GM18909 (cell line): ENCODE measurements at regions not wholly inside any gene's neighbourhood (a gene's known extent, or its start where the extent isn't known, plus 50 kb on each side); places are given as distances from the start of the nearest gene placed in this dataset.
"Not testable (repeated sequence)": the region's sequence is repeated elsewhere in the genome, so short reads cannot be mapped to it uniquely, and the experiment has no call there.

ENCODE experiments used
- ATAC-seq: cut with Tn5 transposase; IDR thresholded peaks from one replicate; pipeline ENCODE4 v1.9.1; 2021; ENCODE audit warnings: mild to moderate bottlenecking; ENCODE audit not compliant: unreplicated experiment, poor library complexity

DNA sequence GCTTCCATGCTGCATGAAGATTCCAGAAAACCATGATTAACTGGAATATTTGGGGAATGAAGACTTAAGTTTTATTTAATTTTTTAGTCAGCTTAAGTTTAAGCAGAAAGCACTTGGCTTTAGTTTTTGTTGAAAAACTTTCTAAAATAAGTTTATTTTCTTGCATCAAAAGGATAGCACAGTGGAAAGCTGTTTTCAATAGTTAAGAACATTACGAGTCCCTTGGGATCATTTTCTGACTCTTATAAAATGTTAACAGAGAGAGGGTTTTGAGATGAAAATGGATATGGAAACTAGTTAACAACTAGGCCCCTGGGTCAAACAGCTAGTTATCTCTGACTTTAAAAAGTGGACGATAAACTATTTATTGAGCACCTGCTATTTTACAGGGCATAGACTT is 181.9 kb upstream of the SLC38A2 start:
- ATAC-seq: no peak

DNA sequence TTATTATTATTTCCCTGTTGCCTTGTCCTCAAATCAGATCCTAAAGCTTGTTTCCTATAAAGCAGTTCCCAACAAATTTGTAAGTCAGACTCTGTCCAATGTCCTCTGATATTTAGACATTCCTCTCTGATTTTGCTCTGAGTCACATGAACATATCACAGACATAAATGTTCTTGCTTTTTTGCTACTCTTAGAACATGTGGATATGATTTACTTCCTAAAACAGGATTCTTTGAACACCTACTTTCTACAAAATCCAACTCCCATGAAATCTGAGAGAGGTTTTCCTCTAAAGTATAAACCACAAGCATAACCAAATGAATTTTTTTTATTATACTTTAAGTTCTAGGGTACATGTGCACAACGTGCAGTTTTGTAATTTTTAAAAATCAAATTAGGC is 181.3 kb upstream of the SLC38A2 start:
- no peak for ATAC-seq

DNA sequence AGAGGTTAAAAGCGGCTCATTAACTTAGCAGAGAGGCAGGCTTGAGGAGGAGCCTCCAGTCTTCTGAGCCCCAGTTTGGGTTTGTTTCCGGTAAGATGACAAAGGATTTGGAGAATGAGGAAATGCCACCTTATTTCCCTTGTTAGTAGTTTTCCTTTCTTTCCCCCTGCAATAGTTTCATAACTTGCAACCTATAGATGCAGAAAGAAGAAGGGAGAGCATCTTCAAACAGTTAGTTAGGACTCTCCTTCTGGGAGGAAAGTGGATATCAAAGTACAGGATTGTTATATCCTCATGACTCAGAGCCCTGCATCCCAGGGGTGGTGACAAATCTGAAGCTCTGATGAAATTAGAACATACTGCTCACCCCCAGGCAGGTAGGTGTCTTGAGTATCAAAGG is 180.7 kb upstream of the SLC38A2 start:
- no peak for ATAC-seq

DNA sequence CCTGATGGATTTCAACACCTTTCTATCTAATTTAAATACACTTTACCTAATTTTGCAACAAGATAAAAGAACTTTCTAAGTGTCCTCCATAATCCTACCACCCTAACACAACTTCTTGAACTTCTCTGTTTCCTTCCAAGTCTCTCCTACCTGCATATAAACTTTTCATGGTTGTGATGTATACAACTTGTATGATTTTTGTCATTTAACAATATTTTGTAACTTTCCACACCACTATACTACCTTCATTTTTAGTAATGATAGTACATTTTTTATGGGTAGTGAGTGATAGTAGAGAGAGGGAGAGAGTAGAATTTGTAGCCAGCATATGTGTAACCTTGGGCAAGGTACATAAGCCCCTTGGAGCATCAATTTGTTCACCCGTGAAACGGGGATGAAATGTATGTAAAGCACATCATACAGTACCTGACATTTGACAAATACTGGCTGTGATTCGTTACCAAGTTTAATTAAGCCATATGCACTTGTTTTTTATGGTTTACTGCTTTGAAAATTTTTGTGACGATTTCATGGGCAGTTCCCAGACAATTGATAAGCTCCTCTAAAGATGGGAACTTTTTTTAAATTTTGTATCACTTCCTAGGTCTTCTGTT is 177.8 kb upstream of the SLC38A2 start:
- no peak for ATAC-seq

DNA sequence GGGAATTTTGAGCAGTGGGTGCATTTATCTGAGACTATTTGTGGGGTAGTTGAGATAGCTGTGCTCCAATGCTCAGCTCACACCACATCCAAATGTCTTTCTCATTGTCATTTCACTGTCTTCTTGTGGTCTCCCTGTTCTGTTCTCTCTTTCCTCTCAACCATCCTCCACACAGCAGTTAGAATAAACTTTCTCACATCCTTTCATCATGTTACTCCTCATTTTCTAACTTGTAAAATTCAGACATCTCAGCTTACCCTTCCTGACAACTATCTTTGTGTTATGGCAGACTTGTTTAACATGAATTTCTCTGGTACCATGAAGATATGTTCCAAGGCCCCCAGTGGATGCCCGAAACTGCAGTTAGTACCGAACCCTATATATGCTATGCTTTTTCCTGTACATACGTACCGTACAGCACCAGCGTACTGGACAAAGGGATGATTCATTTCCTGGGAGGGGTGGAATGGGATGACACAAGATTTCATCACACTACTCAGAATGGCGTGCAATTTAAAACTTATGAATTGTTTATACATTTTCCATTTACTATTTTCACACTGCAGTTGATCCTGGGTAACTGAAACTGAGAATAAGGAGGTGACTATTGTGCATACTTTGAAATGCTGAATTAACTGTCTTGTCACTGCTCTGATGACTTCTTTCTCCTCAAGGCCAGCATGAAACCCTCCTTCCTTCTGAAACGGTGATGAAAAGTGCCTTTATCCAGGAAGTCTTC is 177.1 kb upstream of the SLC38A2 start:
- no peak for ATAC-seq

DNA sequence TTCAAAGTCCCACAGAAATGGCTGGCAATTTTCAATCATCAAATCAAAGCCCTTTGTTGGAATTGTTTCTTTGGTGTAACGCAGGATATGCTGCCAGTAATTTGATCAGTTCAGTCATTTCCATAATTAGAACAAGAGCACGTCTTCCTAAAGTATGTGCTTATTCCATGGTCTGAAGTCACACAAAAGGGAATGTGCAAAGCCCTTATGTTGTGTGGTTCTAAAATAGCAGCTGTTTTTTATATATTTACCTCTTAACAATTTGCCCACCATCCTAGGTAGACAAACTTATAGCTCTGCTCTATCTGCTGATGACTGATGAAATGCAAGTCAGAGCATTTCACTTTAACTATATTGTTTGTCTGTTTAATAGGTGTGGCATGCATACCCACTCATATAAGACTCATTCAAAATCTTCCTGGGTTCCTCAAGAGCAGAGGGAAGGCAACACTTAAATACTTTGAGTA is 176.1 kb upstream of the SLC38A2 start:
- ATAC-seq: no peak

DNA sequence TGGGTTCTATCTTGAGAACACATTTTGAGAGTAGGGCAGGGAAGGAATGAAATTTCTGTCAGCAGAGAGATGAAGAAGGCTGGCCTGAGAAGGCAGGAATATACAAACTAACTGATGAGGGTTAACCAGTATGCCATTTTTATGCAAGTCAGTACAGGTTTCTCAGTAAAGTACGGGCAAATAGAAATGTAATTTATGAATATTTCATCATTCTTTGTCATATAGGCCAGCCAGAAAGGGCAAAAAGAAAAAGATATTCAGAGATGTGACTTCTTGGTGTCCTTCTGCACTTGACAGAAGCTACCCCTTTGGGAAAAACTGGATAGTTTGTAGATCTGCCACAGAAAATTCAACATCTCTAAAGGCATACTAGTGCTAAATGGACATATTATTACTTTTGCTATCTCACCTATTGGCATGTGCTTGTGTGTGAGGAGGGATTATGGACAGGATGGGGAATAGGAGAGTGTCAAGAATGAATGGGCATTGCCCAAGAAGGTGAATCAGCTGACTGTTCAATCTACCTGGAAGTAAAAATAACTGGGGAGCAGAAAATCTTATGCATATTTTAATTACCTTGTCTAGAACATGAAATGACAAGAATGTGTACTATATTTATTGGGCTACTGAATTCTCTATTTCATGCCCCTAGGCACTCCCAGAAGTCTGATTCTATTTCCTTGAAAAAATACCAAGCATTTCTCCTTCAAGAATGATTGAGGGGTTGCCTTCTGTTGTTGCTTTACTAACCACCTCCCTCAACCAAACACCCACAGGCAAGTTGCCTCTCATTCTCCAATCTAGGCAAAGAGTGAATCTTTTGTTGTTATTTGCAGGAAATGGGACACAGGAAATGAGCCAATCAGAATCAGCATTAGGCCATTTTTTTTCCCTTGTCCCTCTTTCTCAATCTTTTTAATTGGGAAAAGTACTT is 175.1 kb upstream of the SLC38A2 start:
- no peak for ATAC-seq

DNA sequence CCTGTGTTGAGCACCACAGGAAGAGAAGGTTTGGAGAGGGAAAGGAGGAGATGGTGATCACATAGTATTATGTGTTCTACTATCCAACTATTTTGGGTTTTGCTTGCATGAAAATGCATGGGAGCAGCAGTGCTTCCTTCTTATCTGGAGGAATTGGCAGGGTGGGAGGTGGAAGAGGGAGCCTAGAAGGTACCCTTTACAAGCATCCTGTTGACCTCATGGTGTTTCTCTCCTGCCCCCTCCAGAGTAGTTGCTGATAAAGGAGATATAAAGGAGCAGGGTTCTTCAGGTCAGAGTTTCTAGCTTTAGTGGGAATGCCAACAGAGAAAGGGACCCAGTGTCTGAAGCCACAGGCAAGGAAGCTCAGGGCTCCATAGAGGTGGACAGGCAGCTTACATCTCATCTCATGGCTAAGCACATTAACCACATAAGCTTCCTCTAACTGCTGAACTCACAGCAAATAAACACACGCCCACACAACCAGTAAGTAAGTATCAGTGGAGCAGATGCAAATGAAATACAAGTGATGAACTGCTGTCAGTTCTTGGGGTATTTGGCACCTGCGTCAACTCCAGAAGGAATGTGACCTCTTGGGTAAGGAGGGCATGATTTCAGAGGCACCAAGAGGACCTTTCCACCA is 174.2 kb upstream of the SLC38A2 start:
- ATAC-seq: peak; percentile 97

DNA sequence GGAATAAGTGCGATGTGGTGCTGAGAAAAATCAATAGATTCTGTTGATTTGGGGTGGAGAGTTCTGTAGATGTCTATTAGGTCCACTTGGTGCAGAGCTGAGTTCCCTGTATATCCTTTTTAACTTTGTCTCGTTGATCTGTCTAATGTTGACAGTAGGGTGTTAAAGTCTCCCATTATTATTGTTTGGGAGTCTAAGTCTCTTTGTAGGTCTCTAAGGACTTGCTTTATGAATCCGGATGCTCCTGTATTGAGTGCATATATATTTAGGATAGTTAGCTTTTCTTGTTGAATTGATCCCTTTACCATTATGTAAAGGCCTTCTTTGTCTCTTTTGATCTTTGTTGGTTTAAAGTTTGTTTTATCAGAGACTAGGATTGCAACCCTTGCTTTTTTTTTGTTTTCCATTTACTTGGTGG is 170.8 kb upstream of the SLC38A2 start:
- not testable (repeated sequence) for ATAC-seq

DNA sequence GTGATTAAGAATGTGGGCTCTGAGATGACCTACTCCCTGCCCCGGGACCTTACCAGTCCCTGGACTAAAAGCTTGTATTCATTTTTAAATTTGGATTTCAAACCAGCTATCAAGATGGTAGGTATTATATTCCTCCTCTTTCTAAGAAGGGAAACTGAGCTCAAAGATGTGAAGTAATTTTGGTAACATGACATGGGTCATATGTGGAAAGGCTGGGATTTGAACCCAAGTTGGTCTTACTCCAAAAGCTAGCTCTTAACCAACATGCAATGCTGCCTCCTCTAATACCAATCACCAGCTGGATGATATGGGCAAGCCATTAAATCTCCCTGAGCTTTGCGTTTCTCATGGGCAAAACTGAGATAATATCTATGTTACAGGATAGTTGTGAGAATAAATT is 166.4 kb upstream of the SLC38A2 start:
- no peak for ATAC-seq

DNA sequence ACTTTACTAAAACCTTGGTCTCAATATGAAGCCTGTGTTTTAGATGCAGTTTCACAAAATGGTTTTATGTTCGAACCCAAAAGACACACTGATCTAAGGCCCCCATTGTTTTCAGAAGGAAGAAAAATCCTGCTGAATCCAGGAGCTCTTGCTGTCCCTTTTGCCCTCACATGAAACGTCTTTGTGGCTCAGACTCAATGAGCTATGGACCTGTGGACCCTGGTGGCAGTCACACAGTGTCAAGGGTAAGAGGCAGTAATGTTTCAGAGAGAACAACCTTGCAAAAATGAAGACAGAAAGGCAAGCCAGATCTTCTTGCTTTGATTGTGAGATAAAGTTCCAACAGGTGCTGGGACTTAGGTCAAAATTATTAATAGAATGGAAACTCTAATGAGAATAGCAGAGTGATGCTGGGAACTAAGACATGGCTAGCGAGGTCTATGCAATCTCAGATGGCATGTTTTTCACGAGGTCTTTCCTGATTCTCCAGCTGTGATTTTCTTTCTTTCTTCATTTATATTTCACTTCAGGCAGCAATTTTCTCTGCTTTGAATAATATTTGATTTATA is 164.9 kb upstream of the SLC38A2 start:
- no peak for ATAC-seq

DNA sequence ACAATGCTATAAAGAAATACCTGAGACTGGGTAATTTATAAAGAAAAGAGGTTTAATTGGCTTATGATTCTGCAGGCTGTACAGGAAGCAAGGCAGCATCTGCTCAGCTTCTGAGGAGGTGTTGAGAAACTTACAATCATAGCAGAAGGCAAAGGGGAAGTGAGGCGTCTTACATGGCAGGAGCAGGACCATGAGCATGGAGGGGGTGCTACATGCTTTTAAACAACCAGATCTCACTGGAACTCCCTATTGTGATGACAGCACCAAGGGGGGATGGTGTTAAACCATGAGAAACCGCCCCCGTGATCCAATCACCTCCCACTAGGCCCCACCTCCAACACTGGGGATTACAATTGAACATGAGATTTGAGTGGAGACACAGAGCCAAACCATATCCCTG is 163.7 kb upstream of the SLC38A2 start:
- peak; percentile 72 for ATAC-seq

DNA sequence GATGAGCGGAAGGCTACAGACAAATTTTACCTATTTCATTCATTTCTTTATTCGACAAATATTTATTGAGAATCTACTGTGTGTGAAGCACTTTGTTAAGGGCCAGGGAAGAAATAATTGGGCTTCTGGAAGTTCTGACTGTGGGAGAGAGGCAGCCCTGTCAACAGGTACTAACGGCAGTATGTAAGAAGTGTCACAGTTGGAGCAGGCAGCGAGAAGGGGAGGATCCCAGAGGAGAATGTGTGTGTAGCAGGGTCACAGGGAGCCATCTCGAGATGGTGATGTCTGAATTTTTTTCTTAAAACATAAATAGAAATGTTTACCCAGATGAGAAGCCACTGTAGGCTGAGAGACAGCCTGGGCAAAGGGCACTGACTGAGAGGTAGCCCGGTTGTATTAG is 163.3 kb upstream of the SLC38A2 start:
- ATAC-seq: no peak

DNA sequence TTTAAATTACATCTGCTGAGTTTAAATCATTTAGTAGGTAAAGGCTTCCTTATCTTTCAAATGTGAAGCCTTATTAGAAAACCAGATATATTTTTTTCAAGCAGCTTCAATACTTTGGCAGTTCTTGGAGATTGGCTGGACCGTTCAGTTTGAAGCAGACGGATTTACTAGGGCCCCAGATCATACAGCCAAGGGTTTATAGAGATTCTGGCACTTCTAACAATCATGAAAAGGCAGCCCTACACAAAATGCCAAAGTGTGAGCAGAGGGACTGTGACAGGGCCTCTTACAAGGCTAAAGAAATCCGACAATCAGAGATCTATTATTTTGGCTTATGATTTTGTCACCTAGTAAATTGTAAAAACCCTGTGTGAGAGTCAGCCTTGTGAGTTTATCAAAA is 162.8 kb upstream of the SLC38A2 start:
- no peak for ATAC-seq

DNA sequence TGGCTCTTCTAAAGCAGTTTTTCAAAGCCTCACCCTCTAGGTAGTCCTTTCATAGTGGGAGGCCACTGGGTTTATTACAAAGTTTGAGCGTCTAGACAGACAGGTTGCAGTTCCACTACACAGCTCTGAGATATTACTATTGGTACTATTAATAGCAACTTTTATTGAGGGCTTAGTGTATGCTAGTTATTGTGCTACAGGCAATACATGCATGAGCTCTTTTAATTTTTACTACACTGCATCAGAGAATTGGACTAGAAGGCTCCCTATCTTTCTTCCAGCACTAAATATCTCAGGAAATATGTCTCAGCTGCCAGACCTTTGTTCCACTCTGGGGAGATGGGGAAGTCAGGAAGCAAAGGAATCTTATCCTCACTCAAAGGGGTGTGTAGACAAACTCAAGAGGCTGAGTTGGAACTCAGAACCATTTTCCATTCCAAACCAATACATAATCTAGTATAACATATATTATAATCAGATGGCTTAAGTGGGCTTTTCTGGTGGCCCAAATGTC is 161.8 kb upstream of the SLC38A2 start:
- ATAC-seq: no peak

DNA sequence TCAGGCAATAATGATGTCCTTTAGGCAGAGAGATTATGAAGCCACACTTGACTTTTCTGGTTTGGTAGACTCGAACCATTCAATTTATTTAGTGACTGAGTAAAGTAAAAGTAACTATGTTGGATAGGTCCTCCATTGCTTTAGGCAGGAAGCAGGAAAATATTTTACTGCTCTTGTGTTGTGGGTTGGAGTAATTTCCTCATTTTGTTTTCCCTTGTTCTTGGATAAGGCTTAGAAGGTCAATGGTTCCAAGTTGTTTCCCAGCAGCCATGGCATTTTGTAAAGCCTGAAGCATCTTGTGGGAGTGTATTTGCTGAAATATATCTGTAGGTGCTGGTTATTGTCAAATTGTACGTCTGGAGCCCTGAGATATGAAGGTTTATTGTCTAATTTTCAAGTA is 161.2 kb upstream of the SLC38A2 start:
- ATAC-seq: no peak

DNA sequence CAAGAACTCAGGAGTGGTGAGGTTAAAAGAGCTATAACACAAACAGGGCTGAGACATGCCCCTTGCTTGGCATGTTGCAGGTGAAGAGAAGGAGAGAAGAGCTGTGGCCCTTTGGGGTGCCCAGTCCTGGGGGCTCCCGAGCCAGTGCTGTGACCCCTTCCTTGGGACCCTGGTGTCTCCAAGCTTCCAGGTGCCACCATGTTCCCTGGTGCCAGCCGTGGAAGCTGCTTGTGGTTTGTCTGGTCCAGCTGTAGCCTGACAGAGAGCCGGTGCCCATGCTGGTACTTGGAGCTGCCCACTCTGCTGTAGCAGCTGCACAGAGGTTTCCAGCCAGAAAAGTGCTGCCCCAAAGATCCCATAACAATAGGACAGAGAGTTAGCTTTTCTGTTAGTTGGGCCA is 159.2 kb upstream of the SLC38A2 start:
- ATAC-seq: no peak

DNA sequence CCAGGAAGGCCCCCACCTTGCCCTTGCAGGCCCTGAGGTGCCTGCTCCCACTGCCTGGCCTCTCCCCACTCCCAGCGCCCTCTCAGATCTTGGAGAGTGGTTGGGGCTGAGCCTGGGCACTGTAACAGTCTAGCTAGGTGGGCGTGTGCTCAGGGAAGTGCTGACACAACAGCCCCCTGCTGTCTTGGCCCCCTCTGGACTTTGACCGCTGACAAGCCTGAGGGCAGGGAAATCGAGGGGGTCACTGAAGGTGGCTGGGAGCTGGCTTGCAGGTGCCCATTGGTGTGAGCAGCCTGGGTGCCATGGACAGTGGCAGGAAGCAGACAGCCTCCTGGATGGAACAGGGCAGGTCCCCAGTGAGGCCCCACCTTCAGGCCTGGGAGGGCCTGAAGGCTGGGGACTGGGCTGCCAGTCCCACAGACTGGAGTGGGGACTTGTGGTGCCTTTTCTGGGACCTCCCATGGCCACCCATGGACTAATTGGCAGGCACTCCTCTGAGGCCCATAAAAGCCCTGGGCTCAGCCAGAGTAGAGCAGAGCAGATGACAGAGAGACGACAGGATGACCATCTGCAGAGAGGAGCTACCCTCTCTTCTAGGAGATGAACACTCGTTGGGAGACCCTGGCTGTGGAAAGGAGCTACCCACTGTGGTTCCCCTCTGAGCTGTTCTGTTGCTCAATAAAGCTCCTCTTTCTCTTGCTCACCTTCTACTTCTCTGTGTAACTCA is 158.6 kb upstream of the SLC38A2 start:
- ATAC-seq: no peak

DNA sequence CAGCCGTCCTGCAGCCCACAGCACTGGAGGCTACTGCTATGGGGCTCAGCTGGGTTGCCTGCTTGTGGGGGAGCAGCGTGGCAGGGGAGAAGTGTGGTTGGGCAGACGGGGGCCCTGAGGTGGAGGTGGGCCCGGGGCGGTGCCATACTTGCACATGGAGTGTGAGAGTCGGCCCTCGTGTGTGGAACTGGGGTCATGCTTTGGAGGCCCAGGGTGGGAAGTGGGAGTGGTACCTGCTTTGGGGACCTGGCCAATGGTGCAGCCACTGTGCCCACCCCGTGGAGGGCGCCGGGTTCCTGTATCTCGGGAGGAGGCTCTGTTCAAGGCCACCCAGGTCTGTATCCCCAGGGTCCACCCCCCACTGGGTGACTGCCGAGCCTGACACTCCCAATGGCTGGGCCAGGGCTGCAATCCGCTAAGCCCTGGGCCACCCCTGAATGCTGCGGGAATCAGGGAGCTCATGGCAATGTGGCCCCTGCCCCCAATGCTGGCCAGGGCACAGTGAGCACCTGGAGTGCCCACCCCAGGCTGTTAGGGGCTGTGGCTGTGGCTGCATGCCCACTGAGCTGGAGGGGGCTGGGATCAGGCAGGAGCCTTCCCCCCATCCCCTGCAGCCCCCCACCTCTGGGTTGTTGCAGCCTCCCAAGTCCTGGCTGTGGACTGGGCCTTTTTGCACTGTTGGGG is 157.9 kb upstream of the SLC38A2 start:
- ATAC-seq: no peak
